ENCODE measurements at regions not wholly inside any gene's neighbourhood (a gene's known extent, or its start where the extent isn't known, plus 50 kb on each side); places are given as distances from the start of the nearest gene placed in this dataset.

DNA sequence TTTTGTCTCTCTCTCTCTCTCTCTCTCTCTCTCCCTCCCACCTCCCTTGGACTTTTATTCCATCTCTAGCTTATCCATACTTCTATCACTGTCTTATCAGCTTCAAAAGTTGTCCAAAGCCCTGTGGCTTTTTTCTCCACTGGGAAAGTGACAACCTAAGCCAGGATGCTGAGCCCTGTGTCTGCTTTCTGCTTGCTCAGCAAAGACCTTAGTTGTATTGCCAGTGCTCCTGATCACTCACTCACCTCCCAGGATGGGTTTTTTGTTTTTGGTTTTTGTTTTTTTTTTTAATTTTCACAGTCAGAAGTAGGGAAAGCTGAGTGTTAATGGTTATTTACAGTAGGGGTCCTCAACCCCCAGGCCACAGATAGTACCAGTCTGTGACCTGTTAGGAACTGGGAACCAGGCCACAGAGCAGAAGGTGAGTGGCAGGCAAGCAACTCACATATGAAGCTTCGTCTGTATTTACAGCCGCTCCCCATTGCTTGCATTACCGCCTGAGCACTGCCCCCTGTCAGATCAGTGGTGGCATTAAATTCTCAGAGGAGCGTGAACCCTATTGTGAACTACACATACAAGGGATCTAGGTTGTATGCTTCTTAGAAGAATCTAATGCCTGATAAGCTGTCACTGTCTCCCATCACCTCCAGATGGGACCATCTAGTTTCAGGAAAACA is 125.0 kb upstream of the ID4 start:
- no peak for DNase-seq (ENCODE audit: low spot score in 2 of 2)
- intact Hi-C loops (cut with DNase I; ENCODE audit: low total_unique reads) = no loop called here
- no peak for TF ChIP-seq CTCF (IDR thresholded peaks at IDR 0.05)
- TF ChIP-seq POLR2A (IDR thresholded peaks at IDR 0.05) = no peak
- H3K4me3 ChIP-seq (ENCODE audit: low read depth, poor library complexity, severe bottlenecking) = no peak overlapping the region
- 93 to 96% methylated on average over 4 of the region's 4 CpGs for WGBS, 2 donors

GRCh38 chr6:19712998-19713397 is 124.2 kb upstream of the ID4 start:
- 81 to 92% methylated on average over 1 of the region's 1 CpG for WGBS, 2 donors
- no peak for DNase-seq (ENCODE audit: low spot score in 2 of 2)
- intact Hi-C loops (cut with DNase I; ENCODE audit: low total_unique reads) = no loop called here

DNA sequence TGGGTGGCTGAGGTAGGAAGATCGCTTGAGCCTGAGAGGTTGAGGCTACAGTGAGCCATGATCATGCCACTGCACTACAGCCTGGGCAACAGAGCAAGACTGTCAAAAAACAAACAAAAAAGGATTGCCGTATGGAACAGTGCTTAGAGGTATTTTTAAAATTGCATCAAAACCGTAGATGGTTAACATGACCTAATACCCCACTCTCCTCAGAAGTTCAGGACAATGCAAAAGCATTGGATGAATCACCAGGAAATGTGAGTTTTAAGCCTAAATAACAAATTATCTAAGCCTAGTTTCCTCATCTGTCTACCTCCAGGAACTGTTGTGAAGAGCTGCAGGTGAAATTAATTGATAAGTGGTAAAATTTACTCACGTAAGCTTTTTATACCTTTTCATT is 123.8 kb upstream of the ID4 start:
- no peak for TF ChIP-seq POLR2A (IDR thresholded peaks at IDR 0.05)
- TF ChIP-seq CTCF (IDR thresholded peaks at IDR 0.05) = no peak
- WGBS, 2 donors = 90 to 93% methylated on average over 4 of the region's 4 CpGs
- intact Hi-C loops (cut with DNase I; ENCODE audit: low total_unique reads) = no loop called here
- no peak overlapping the region for H3K4me3 ChIP-seq (ENCODE audit: low read depth, poor library complexity, severe bottlenecking)
- DNase-seq (ENCODE audit: low spot score in 2 of 2) = no peak

More at GRCh38 chr6:19712998-19713397, 124.2 kb upstream of the ID4 start:
- H3K4me3 ChIP-seq (ENCODE audit: low read depth, poor library complexity, severe bottlenecking) = no peak overlapping the region
- TF ChIP-seq POLR2A (IDR thresholded peaks at IDR 0.05) (no peak), CTCF (IDR thresholded peaks at IDR 0.05) (no peak)

GRCh38 chr6:19713984-19714383 is 123.2 kb upstream of the ID4 start:
- intact Hi-C loops (cut with DNase I; ENCODE audit: low total_unique reads) = no loop called here
- no peak for DNase-seq (ENCODE audit: low spot score in 2 of 2)
- WGBS, 2 donors = 74% methylated on average over 3 of the region's 3 CpGs
- H3K4me3 ChIP-seq (ENCODE audit: low read depth, poor library complexity, severe bottlenecking) = no peak overlapping the region
- TF ChIP-seq POLR2A (IDR thresholded peaks at IDR 0.05) (no peak), CTCF (IDR thresholded peaks at IDR 0.05) (no peak)

DNA sequence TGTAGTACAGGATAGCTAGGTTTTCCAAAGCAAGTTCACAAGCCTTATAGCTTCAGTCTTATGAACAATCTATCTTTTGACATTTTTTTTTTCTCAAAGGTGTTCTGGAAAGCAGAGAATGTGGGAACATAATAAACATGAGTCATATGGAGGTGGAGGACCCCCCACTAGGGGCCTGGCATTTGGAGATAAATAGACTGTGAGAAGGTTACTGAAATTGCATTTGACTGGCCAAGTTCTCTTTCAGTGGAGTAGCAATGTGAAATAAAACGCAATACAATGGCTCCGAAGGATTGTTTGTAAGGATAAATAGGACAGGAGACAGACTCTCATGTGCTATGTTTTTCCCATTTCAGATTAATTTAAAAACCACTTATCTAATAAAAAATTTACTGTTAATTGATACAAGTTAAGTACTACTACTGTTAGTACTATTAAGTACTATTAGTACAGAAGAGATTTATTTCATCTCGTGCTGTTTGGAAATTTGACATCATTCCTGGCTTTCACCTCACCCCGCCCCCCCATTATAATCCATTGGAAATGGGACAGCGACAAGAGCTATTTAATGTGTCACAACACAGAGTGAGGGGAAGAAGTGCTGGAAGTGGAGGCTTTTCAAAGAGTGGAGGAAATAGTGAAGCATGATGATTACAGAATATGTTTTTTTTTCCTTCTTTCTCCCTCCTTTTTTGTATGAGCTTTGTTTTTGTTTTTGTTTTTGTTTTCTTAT is 122.6 kb upstream of the ID4 start:
- DNase-seq (ENCODE audit: low spot score in 2 of 2) = no peak
- H3K4me3 ChIP-seq (ENCODE audit: low read depth, poor library complexity, severe bottlenecking) = no peak overlapping the region
- TF ChIP-seq POLR2A (IDR thresholded peaks at IDR 0.05) (no peak), CTCF (IDR thresholded peaks at IDR 0.05) (no peak)
- 60 to 61% methylated on average over 5 of the region's 5 CpGs for WGBS, 2 donors
- intact Hi-C loops (cut with DNase I; ENCODE audit: low total_unique reads) = no loop called here

Data from lower leg skin (tissue), 4 donors.